ENCODE measurements at regions not wholly inside any gene's neighbourhood (a gene's known extent, or its start where the extent isn't known, plus 50 kb on each side); places are given as distances from the start of the nearest gene placed in this dataset.

GRCh38 chr6:14633479-14633878, 515.9 kb downstream of the CD83 start:
- no peak for ATAC-seq
- Mint-ChIP-seq H3K27ac (peak overlapping the region in 1 of 2 donors; percentile 9), H3K36me3 (no peaks in the 10 kb centered on the region), H3K4me3 (no peak overlapping the region), H3K4me1 (ENCODE audit: low read depth in 2 of 2) (peaks cover 31 to 33% of the 10 kb centered on the region in 2 donors), H3K9me3 (no peaks in the 10 kb centered on the region), H3K27me3 (peaks cover under 1 to 2% of the 10 kb centered on the region in 2 donors)
- no peak for DNase-seq (ENCODE audit: low spot score)

GRCh38 chr6:14634072-14634471, 516.5 kb downstream of the CD83 start:
- no peak for ATAC-seq
- peak overlapping the region in 1 of 2 donors; percentile 73 for H3K27ac Mint-ChIP-seq
- H3K36me3 Mint-ChIP-seq: no peaks in the 10 kb centered on the region
- no peaks in the 10 kb centered on the region for H3K9me3 Mint-ChIP-seq
- no peak overlapping the region for H3K4me3 Mint-ChIP-seq
- no peak for DNase-seq (ENCODE audit: low spot score)
- H3K27me3 Mint-ChIP-seq: peaks cover 3 to 6% of the 10 kb centered on the region in 2 donors
- H3K4me1 Mint-ChIP-seq (ENCODE audit: low read depth in 2 of 2): peaks cover 32 to 39% of the 10 kb centered on the region in 2 donors

GRCh38 chr6:14635195-14635594, 517.6 kb downstream of the CD83 start:
- H3K9me3 Mint-ChIP-seq: no peaks in the 10 kb centered on the region
- H3K27me3 Mint-ChIP-seq: peaks cover 11% of the 10 kb centered on the region in 2 donors
- H3K27ac Mint-ChIP-seq: peak overlapping the region in 1 of 2 donors; percentile 73
- peaks cover 36 to 43% of the 10 kb centered on the region in 2 donors for H3K4me1 Mint-ChIP-seq (ENCODE audit: low read depth in 2 of 2)
- ATAC-seq: peak; percentile 63 to 64
- H3K4me3 Mint-ChIP-seq: peak overlapping the region; percentile 65
- DNase-seq (ENCODE audit: low spot score): no peak
- H3K36me3 Mint-ChIP-seq: no peaks in the 10 kb centered on the region

- Mint-ChIP-seq H3K27ac (peak overlapping the region; percentile 36 to 73), H3K9me3 (no peaks in the 10 kb centered on the region), H3K36me3 (no peaks in the 10 kb centered on the region), H3K4me1 (ENCODE audit: low read depth in 2 of 2) (peaks cover 43% of the 10 kb centered on the region in 2 donors), H3K27me3 (peaks cover 11 to 18% of the 10 kb centered on the region in 2 donors), H3K4me3 (peak overlapping the region; percentile 68)
- DNase-seq (ENCODE audit: low spot score): no peak
- ATAC-seq: peak; percentile 62 to 65
Observed at GRCh38 chr6:14635934-14636591, 518.5 kb downstream of the CD83 start.

- Mint-ChIP-seq H3K27me3 (peaks cover 11 to 18% of the 10 kb centered on the region in 2 donors), H3K4me3 (no peak overlapping the region), H3K9me3 (no peaks in the 10 kb centered on the region), H3K4me1 (ENCODE audit: low read depth in 2 of 2) (peaks cover 43% of the 10 kb centered on the region in 2 donors), H3K36me3 (no peaks in the 10 kb centered on the region), H3K27ac (no peak overlapping the region)
- ATAC-seq: no peak
- no peak for DNase-seq (ENCODE audit: low spot score)
Observed at GRCh38 chr6:14638435-14638905, 520.9 kb downstream of the CD83 start.

- ATAC-seq (no peak), DNase-seq (ENCODE audit: low spot score) (no peak)
- H3K4me3 Mint-ChIP-seq: peak overlapping the region; percentile 64
- peaks cover 11 to 16% of the 10 kb centered on the region in 2 donors for H3K27me3 Mint-ChIP-seq
- no peaks in the 10 kb centered on the region for H3K36me3 Mint-ChIP-seq
- no peak overlapping the region for H3K27ac Mint-ChIP-seq
- peaks cover 39 to 43% of the 10 kb centered on the region in 2 donors for H3K4me1 Mint-ChIP-seq (ENCODE audit: low read depth in 2 of 2)
- H3K9me3 Mint-ChIP-seq: no peaks in the 10 kb centered on the region
Observed at GRCh38 chr6:14638906-14639761, 521.6 kb downstream of the CD83 start.

GRCh38 chr6:14639983-14640599, 522.5 kb downstream of the CD83 start:
- Mint-ChIP-seq H3K36me3 (no peaks in the 10 kb centered on the region), H3K9me3 (no peaks in the 10 kb centered on the region), H3K4me3 (no peak overlapping the region), H3K27me3 (peaks cover 11 to 20% of the 10 kb centered on the region in 2 donors), H3K27ac (peak overlapping the region in 1 of 2 donors; percentile 40), H3K4me1 (ENCODE audit: low read depth in 2 of 2) (peaks cover 32 to 39% of the 10 kb centered on the region in 2 donors)
- no peak for ATAC-seq
- DNase-seq (ENCODE audit: low spot score): no peak

GRCh38 chr6:14640631-14641030, 523.1 kb downstream of the CD83 start:
- H3K27me3 Mint-ChIP-seq: peaks cover 11 to 21% of the 10 kb centered on the region in 2 donors
- DNase-seq (ENCODE audit: low spot score) (no peak), ATAC-seq (no peak)
- no peaks in the 10 kb centered on the region for H3K36me3 Mint-ChIP-seq
- no peaks in the 10 kb centered on the region for H3K9me3 Mint-ChIP-seq
- H3K27ac Mint-ChIP-seq: peak overlapping the region in 1 of 2 donors; percentile 40
- no peak overlapping the region for H3K4me3 Mint-ChIP-seq
- peaks cover 28 to 34% of the 10 kb centered on the region in 2 donors for H3K4me1 Mint-ChIP-seq (ENCODE audit: low read depth in 2 of 2)

GRCh38 chr6:14641423-14642135, 524.0 kb downstream of the CD83 start:
- DNase-seq (ENCODE audit: low spot score) (no peak), ATAC-seq (no peak)
- H3K9me3 Mint-ChIP-seq: no peaks in the 10 kb centered on the region
- no peak overlapping the region for H3K27ac Mint-ChIP-seq
- H3K36me3 Mint-ChIP-seq: no peaks in the 10 kb centered on the region
- no peak overlapping the region for H3K4me3 Mint-ChIP-seq
- H3K4me1 Mint-ChIP-seq (ENCODE audit: low read depth in 2 of 2): peaks cover 18 to 25% of the 10 kb centered on the region in 2 donors
- peaks cover 11 to 21% of the 10 kb centered on the region in 2 donors for H3K27me3 Mint-ChIP-seq

GRCh38 chr6:14642136-14642505, 524.5 kb downstream of the CD83 start:
- H3K27me3 Mint-ChIP-seq: peaks cover 11 to 21% of the 10 kb centered on the region in 2 donors
- DNase-seq (ENCODE audit: low spot score) (no peak), ATAC-seq (no peak)
- peaks cover 18 to 19% of the 10 kb centered on the region in 2 donors for H3K4me1 Mint-ChIP-seq (ENCODE audit: low read depth in 2 of 2)
- no peak overlapping the region for H3K27ac Mint-ChIP-seq
- H3K4me3 Mint-ChIP-seq: no peak overlapping the region
- no peaks in the 10 kb centered on the region for H3K36me3 Mint-ChIP-seq
- H3K9me3 Mint-ChIP-seq: no peaks in the 10 kb centered on the region

- Mint-ChIP-seq H3K4me3 (no peak overlapping the region), H3K36me3 (no peaks in the 10 kb centered on the region), H3K9me3 (no peaks in the 10 kb centered on the region), H3K27ac (no peak overlapping the region), H3K4me1 (ENCODE audit: low read depth in 2 of 2) (peaks cover 12 to 15% of the 10 kb centered on the region in 2 donors), H3K27me3 (peaks cover 11 to 21% of the 10 kb centered on the region in 2 donors)
- ATAC-seq (no peak), DNase-seq (ENCODE audit: low spot score) (no peak)
Observed at GRCh38 chr6:14642842-14643241, 525.3 kb downstream of the CD83 start.

- ATAC-seq (no peak), DNase-seq (ENCODE audit: low spot score) (no peak)
- no peak overlapping the region for H3K27ac Mint-ChIP-seq
- H3K27me3 Mint-ChIP-seq: peaks cover 1 to 16% of the 10 kb centered on the region in 2 donors
- no peaks in the 10 kb centered on the region for H3K36me3 Mint-ChIP-seq
- peaks cover 3% of the 10 kb centered on the region for H3K9me3 Mint-ChIP-seq
- peaks cover under 1 to 10% of the 10 kb centered on the region in 2 donors for H3K4me1 Mint-ChIP-seq (ENCODE audit: low read depth in 2 of 2)
- no peak overlapping the region for H3K4me3 Mint-ChIP-seq
Observed at GRCh38 chr6:14644381-14644780, 526.8 kb downstream of the CD83 start.

GRCh38 chr6:14645221-14645620, 527.6 kb downstream of the CD83 start:
- peaks cover 0 to 9% of the 10 kb centered on the region in 2 donors for H3K4me1 Mint-ChIP-seq (ENCODE audit: low read depth in 2 of 2)
- H3K4me3 Mint-ChIP-seq: no peak overlapping the region
- ATAC-seq (no peak), DNase-seq (ENCODE audit: low spot score) (no peak)
- H3K27me3 Mint-ChIP-seq: peaks cover 0 to 12% of the 10 kb centered on the region in 2 donors
- peaks cover 3% of the 10 kb centered on the region for H3K9me3 Mint-ChIP-seq
- peak overlapping the region in 1 of 2 donors; percentile 17 for H3K27ac Mint-ChIP-seq
- no peaks in the 10 kb centered on the region for H3K36me3 Mint-ChIP-seq
